Right lobe of liver (tissue), 6 donors: ENCODE measurements at regions not wholly inside any gene's neighbourhood (a gene's known extent, or its start where the extent isn't known, plus 50 kb on each side); places are given as distances from the start of the nearest gene placed in this dataset.
"Not testable (repeated sequence)": the region's sequence is repeated elsewhere in the genome, so short reads cannot be mapped to it uniquely, and the experiment has no call there.

Experiments used
- ATAC-seq, 4 donors: fragments of 200-7000 bp; cut with Tn5 transposase; one replicate each; pipeline ENCODE4 v1.9.1; 2020; ENCODE audit warnings: mild to moderate bottlenecking in 4 of 4, moderate library complexity in 4 of 4
- DNase-seq, 3 donors: peaks; one replicate each; pipeline ENCODE4 v3.0.0-alpha.2; 2020
- H3K27ac ChIP-seq, 3 donors: fragments of 200-600 bp; one replicate each; pipeline ENCODE4 v1.8.0; 2022
- H3K27me3 ChIP-seq, 2 donors: fragments of 200-600 bp; one replicate each; pipeline ENCODE4 v1.8.0; 2022
- H3K36me3 ChIP-seq, 4 donors: fragments of 200-600 bp; sonication (generic) in 1 of 4; one replicate each; pipeline versions ENCODE4 v1.5.1 to v1.8.0; 2017 to 2022; ENCODE audit warnings: control low read depth in 1 of 4
- H3K4me1 ChIP-seq, 4 donors: fragments of 200-600 bp; sonication (generic) in 1 of 4; one replicate each; pipeline versions ENCODE4 v1.5.1 to v1.8.0; 2017 to 2022; ENCODE audit warnings: control low read depth in 1 of 4
- H3K4me3 ChIP-seq, 3 donors: fragments of 200-600 bp; one replicate each; pipeline ENCODE4 v1.8.0; 2022
- H3K9me3 ChIP-seq, 4 donors: fragments of 200-600 bp; sonication (generic) in 1 of 4; one replicate each; pipeline versions ENCODE4 v1.5.1 to v1.8.0; 2017 to 2022; ENCODE audit warnings: control low read depth in 1 of 4
- CTCF ChIP-seq, 4 donors: fragments of 200-600 bp in 3 of 4; fragments of 450-650 bp in 1 of 4; IDR thresholded peaks; one replicate each; pipeline versions ENCODE4 v1.5.1 to v1.8.0; 2016 to 2022; ENCODE audit warnings: antibody characterized with exemption in 4 of 4, mild to moderate bottlenecking in 2 of 4
- POLR2A ChIP-seq: fragments of 450-650 bp; IDR thresholded peaks from one replicate; pipeline ENCODE4 v1.6.1; 2017; ENCODE audit warnings: antibody characterized with exemption, mild to moderate bottlenecking
- WGBS: methylation state at CpG from one replicate; pipeline ENCODE4 v1.1.6; 2018; ENCODE audit warnings: low coverage, low lambda C conversion rate; ENCODE audit not compliant: insufficient coverage; ENCODE audit errors: missing lambda C conversion rate; 5-methylcytosine and 5-hydroxymethylcytosine counted together
- intact Hi-C, 2 donors: fragments of 100-400 bp; cut with DNase I; formaldehyde crosslinking; loops; one replicate each; pipeline versions ENCODE4 v1.11.2 to v1.14.1; 2022
- donor health status: DM: no; HTN: yes; CAD: no.
- donor health status: DM: no; HTN: no; CAD: no.
- donor health status: DM: no; HTN: no; CAD: no.
- donor health status: DM: no; HTN: yes; CAD: no.
- donor health status: DM: no; HTN: yes; CAD: no.

- ATAC-seq (no peak), DNase-seq (no peak)
- Histone ChIP-seq H3K4me3 (no peak overlapping the region), H3K27ac (no peak overlapping the region), H3K36me3 (no peaks in the 10 kb centered on the region), H3K9me3 (no peaks in the 10 kb centered on the region), H3K27me3 (no peaks in the 10 kb centered on the region), H3K4me1 (no peaks in the 10 kb centered on the region)
- intact Hi-C loops, result no loop called here
- TF ChIP-seq POLR2A (no peak), CTCF (IDR thresholded peaks at IDR 0.05) (no peak)
These were observed 1078.7 kb upstream of the ATXN8OS start for GRCh38 chr13:69028936-69029335.

GRCh38 chr13:69020120-69020519 lies 1087.5 kb upstream of the ATXN8OS start:
- TF ChIP-seq POLR2A (no peak), CTCF (IDR thresholded peaks at IDR 0.05) (no peak)
- Histone ChIP-seq H3K27ac (no peak overlapping the region), H3K27me3 (no peaks in the 10 kb centered on the region), H3K9me3 (no peaks in the 10 kb centered on the region), H3K4me3 (no peak overlapping the region), H3K4me1 (no peaks in the 10 kb centered on the region), H3K36me3 (no peaks in the 10 kb centered on the region)
- DNase-seq (no peak), ATAC-seq (no peak)
- intact Hi-C loops, result no loop called here

- 48% methylated on average over 9 of the region's 9 CpGs for WGBS
These were observed 1089.5 kb upstream of the ATXN8OS start for GRCh38 chr13:69018173-69018572.

GRCh38 chr13:69010789-69011188 lies 1096.8 kb upstream of the ATXN8OS start:
- Histone ChIP-seq H3K36me3 (no peaks in the 10 kb centered on the region), H3K4me3 (no peak overlapping the region), H3K27me3 (no peaks in the 10 kb centered on the region), H3K4me1 (no peaks in the 10 kb centered on the region), H3K27ac (no peak overlapping the region), H3K9me3 (no peaks in the 10 kb centered on the region)
- no peak for TF ChIP-seq POLR2A
- no peak for TF ChIP-seq CTCF (IDR thresholded peaks at IDR 0.05)
- ATAC-seq (no peak), DNase-seq (no peak)
- intact Hi-C loops, result no loop called here
- WGBS, result 58% methylated on average over 3 of the region's 3 CpGs

More at GRCh38 chr13:69018173-69018572, 1089.5 kb upstream of the ATXN8OS start:
- H3K4me3 ChIP-seq, H3K27ac ChIP-seq, H3K9me3 ChIP-seq, H3K36me3 ChIP-seq, H3K4me1 ChIP-seq, DNase-seq, H3K27me3 ChIP-seq, ATAC-seq, intact Hi-C loops: not testable (repeated sequence)

- no peak for DNase-seq
- TF ChIP-seq POLR2A, result no peak
- no peak for TF ChIP-seq CTCF (IDR thresholded peaks at IDR 0.05)
- no peaks in the 10 kb centered on the region for H3K27me3 ChIP-seq
- H3K36me3 ChIP-seq, result no peaks in the 10 kb centered on the region
- ATAC-seq, result no peak
- H3K4me3 ChIP-seq, result no peak overlapping the region
- WGBS, result 57% methylated on average over 5 of the region's 5 CpGs
- intact Hi-C loops, result no loop called here
- H3K4me1 ChIP-seq, result no peaks in the 10 kb centered on the region
- no peak overlapping the region for H3K27ac ChIP-seq
- no peaks in the 10 kb centered on the region for H3K9me3 ChIP-seq
These were observed 1099.1 kb upstream of the ATXN8OS start for GRCh38 chr13:69008499-69008898.
